IMR-90 (cell line): ENCODE measurements at regions not wholly inside any gene's neighbourhood (a gene's known extent, or its start where the extent isn't known, plus 50 kb on each side); places are given as distances from the start of the nearest gene placed in this dataset.

Experiments used
- ATAC-seq: fragments of 200-7000 bp; cut with Tn5 transposase; 2 replicates; pipeline ENCODE4 v1.9.1; 2020; ENCODE audit warnings: low read depth, mild to moderate bottlenecking, moderate library complexity
- BruUV-seq: library from RNA; stranded (reverse); fragments of 400-500 nt; replicated peaks from 2 replicates; lab custom pipeline; 2021; lab: Mats Ljungman, UMichigan
- CTCF ChIA-PET: fragments of 300-600 bp; formaldehyde crosslinking; extraction: SDS; loops from one replicate; lab custom pipeline; 2021; ENCODE audit warnings: antibody characterized with exemption; lab: Yijun Ruan, JAX
- POLR2A ChIA-PET: fragments of 300-600 bp; sonication (Branson Sonifier 250); formaldehyde crosslinking; loops from one replicate; lab custom pipeline; 2022; ENCODE audit warnings: antibody characterized with exemption; ENCODE audit not compliant: unreplicated experiment; lab: Charles Lee
- DNase-seq: peaks from one replicate; pipeline ENCODE4 v3.0.0; 2013
- H2AFZ ChIP-seq: replicated peaks from 2 replicates; pipeline ENCODE3; 2013; ENCODE audit warnings: low read length, mild to moderate bottlenecking; ENCODE audit not compliant: poor library complexity
- H2AK5ac ChIP-seq: 2 replicates; pipeline ENCODE4 v1.6.1; 2013; ENCODE audit warnings: low read depth, low read length, inconsistent platforms
- H2AK9ac ChIP-seq: replicated peaks from 2 replicates; pipeline ENCODE3; 2013; ENCODE audit warnings: mild to moderate bottlenecking, low read depth, low read length, moderate library complexity; ENCODE audit not compliant: poor library complexity
- H2BK120ac ChIP-seq: 2 replicates; pipeline ENCODE4 v1.6.1; 2013; ENCODE audit warnings: low read depth, low read length, inconsistent platforms
- H2BK15ac ChIP-seq: 3 replicates; pipeline ENCODE4 v1.6.1; 2013; ENCODE audit warnings: low read depth, low read length, inconsistent platforms
- H2BK20ac ChIP-seq: 2 replicates; pipeline ENCODE4 v1.6.1; 2013; ENCODE audit warnings: low read depth, mild to moderate bottlenecking, inconsistent platforms, low read length, moderate library complexity
- H2BK5ac ChIP-seq: 2 replicates; pipeline ENCODE4 v1.6.1; 2013; ENCODE audit warnings: mild to moderate bottlenecking, low read depth, low read length, inconsistent platforms; ENCODE audit not compliant: poor library complexity, severe bottlenecking
- H3K14ac ChIP-seq: replicated peaks from 2 replicates; pipeline ENCODE4 v1.6.1; 2013; ENCODE audit warnings: low read depth, low read length, inconsistent platforms
- H3K18ac ChIP-seq: 2 replicates; pipeline ENCODE4 v1.6.1; 2013; ENCODE audit warnings: low read depth, low read length, control low read depth
- H3K23ac ChIP-seq: 2 replicates; pipeline ENCODE4 v1.6.1; 2013; ENCODE audit warnings: low read depth, low read length, inconsistent platforms
- H3K27ac ChIP-seq: 2 replicates; pipeline ENCODE4 v1.5.1; 2013; ENCODE audit warnings: mild to moderate bottlenecking, control low read depth, low read length; ENCODE audit not compliant: insufficient read depth
- H3K27me3 ChIP-seq: 2 replicates; pipeline ENCODE4 v1.6.1; 2013; ENCODE audit warnings: low read length; ENCODE audit not compliant: control insufficient read depth, insufficient read depth
- H3K36me3 ChIP-seq: 2 replicates; pipeline ENCODE4 v1.6.1; 2013; ENCODE audit warnings: low read length, mixed read lengths; ENCODE audit not compliant: control insufficient read depth, insufficient read depth
- H3K4ac ChIP-seq: 2 replicates; pipeline ENCODE4 v1.6.1; 2013; ENCODE audit warnings: low read depth, low read length, inconsistent platforms
- H3K4me1 ChIP-seq: 2 replicates; pipeline ENCODE4 v1.6.1; 2013; ENCODE audit warnings: low read length, mixed read lengths; ENCODE audit not compliant: control insufficient read depth, insufficient read depth
- H3K4me2 ChIP-seq: 2 replicates; pipeline ENCODE4 v1.6.1; 2013; ENCODE audit warnings: low read depth, mild to moderate bottlenecking, control low read depth, low read length, moderate library complexity
- H3K4me3 ChIP-seq: 2 replicates; pipeline ENCODE4 v1.5.1; 2013; ENCODE audit warnings: low read depth, mild to moderate bottlenecking, control low read depth, low read length, moderate library complexity; ENCODE audit not compliant: insufficient read depth
- H3K56ac ChIP-seq: 2 replicates; pipeline ENCODE4 v1.6.1; 2013; ENCODE audit warnings: low read length, inconsistent platforms; ENCODE audit not compliant: insufficient read depth; ENCODE audit errors: extremely low read depth
- H3K79me1 ChIP-seq, 2 experiments: 2 replicates each; pipeline ENCODE4 v1.6.1; 2013; ENCODE audit warnings: low read length in 2 of 2, inconsistent platforms in 1 of 2, low read depth in 1 of 2
- H3K9ac ChIP-seq: 2 replicates; pipeline ENCODE4 v1.6.1; 2013; ENCODE audit warnings: low read depth, low read length, control low read depth
- H3K9me1 ChIP-seq: 2 replicates; pipeline ENCODE4 v1.6.1; 2013; ENCODE audit warnings: low read length, inconsistent platforms; ENCODE audit not compliant: insufficient read depth
- H3K9me3 ChIP-seq: 2 replicates; pipeline ENCODE4 v1.6.1; 2013; ENCODE audit warnings: low read length; ENCODE audit not compliant: control insufficient read depth, insufficient read depth
- H4K20me1 ChIP-seq: 2 replicates; pipeline ENCODE4 v1.6.1; 2013; ENCODE audit warnings: low read length, inconsistent platforms; ENCODE audit not compliant: insufficient read depth
- H4K5ac ChIP-seq: 2 replicates; pipeline ENCODE4 v1.6.1; 2013; ENCODE audit warnings: mild to moderate bottlenecking, low read depth, low read length, control low read depth
- H4K8ac ChIP-seq, 2 experiments: 2 replicates each; pipeline ENCODE4 v1.6.1; 2013; ENCODE audit warnings: low read depth in 2 of 2, low read length in 2 of 2, control low read depth in 1 of 2, inconsistent platforms in 1 of 2
- H4K91ac ChIP-seq: 2 replicates; pipeline ENCODE4 v1.6.1; 2013; ENCODE audit warnings: low read depth, low read length, inconsistent platforms; ENCODE audit not compliant: insufficient read depth
- BHLHE40 ChIP-seq: fragments of 150-350 bp; IDR thresholded peaks from 2 replicates; pipeline ENCODE4 v1.6.1; 2016; ENCODE audit warnings: mild to moderate bottlenecking, low read depth, low read length
- CEBPB ChIP-seq: IDR thresholded peaks from 2 replicates; pipeline ENCODE4 v1.6.1; 2012; ENCODE audit warnings: low read depth, low read length, improper control_type of control experiment
- CHD1 ChIP-seq: IDR thresholded peaks from 2 replicates; pipeline ENCODE4 v1.6.1; 2012; ENCODE audit warnings: low read depth, low read length, improper control_type of control experiment
- FOS ChIP-seq: fragments of 150-350 bp; IDR thresholded peaks from 2 replicates; pipeline ENCODE4 v1.6.1; 2016; ENCODE audit warnings: low read depth, low read length
- MAFK ChIP-seq: IDR thresholded peaks from 2 replicates; pipeline ENCODE4 v1.6.1; 2012; ENCODE audit warnings: low read depth, low read length, improper control_type of control experiment
- MAZ ChIP-seq: IDR thresholded peaks from 2 replicates; pipeline ENCODE4 v1.6.1; 2012; ENCODE audit warnings: low read depth, mild to moderate bottlenecking, low read length, improper control_type of control experiment, moderate library complexity, borderline replicate concordance
- MXI1 ChIP-seq: IDR thresholded peaks from 2 replicates; pipeline ENCODE4 v1.6.1; 2012; ENCODE audit warnings: low read depth, mild to moderate bottlenecking, low read length, moderate library complexity, borderline replicate concordance
- NFE2L2 ChIP-seq: fragments of 150-350 bp; IDR thresholded peaks from 2 replicates; pipeline ENCODE4 v1.6.1; 2016; ENCODE audit warnings: low read depth, mild to moderate bottlenecking, low read length
- POLR2A ChIP-seq: IDR thresholded peaks from 2 replicates; pipeline ENCODE4 v1.6.1; 2012; ENCODE audit warnings: mild to moderate bottlenecking, low read depth, low read length
- RAD21 ChIP-seq: IDR thresholded peaks from 2 replicates; pipeline ENCODE4 v1.6.1; 2012; ENCODE audit warnings: low read length, improper control_type of control experiment
- RCOR1 ChIP-seq: IDR thresholded peaks from 2 replicates; pipeline ENCODE4 v1.6.1; 2012; ENCODE audit warnings: mild to moderate bottlenecking, low read length, improper control_type of control experiment; ENCODE audit not compliant: insufficient replicate concordance
- RFX5 ChIP-seq: IDR thresholded peaks from 2 replicates; pipeline ENCODE4 v1.8.0; 2012; ENCODE audit warnings: low read depth, mild to moderate bottlenecking, low read length, moderate library complexity
- WGBS, 2 experiments: methylation state at CpG; one replicate each; pipeline versions ENCODE4 v1.1.5 to v1.1.7; 2013; ENCODE audit warnings: missing lambda C conversion rate in 2 of 2; ENCODE audit not compliant: insufficient read length in 1 of 2; ENCODE audit errors: extremely low coverage in 2 of 2; 5-methylcytosine and 5-hydroxymethylcytosine counted together
- dilution Hi-C: fragments of 300-500 bp; cut with HindIII; formaldehyde crosslinking; loops from one replicate; pipeline ENCODE4 v1.14.3; 2018; ENCODE audit warnings: low sequenced_read_pairs; ENCODE audit not compliant: unreplicated experiment
- in situ Hi-C: fragments of 300-500 bp; cut with MboI; formaldehyde crosslinking; loops from 3 replicates; pipeline ENCODE4 v1.14.3; 2019; ENCODE audit warnings: low sequenced_read_pairs, inconsistent platforms, mixed read lengths
- intact Hi-C: fragments of 100-400 bp; cut with micrococcal nuclease; formaldehyde crosslinking; loops from 2 replicates; pipeline ENCODE4 v1.10.0; 2022
- TF ChIP-seq, protein P1 (sequence below): fragments of 150-350 bp; IDR thresholded peaks from 2 replicates; pipeline ENCODE4 v1.6.1; 2017; ENCODE audit warnings: mild to moderate bottlenecking, antibody characterized with exemption, low read length, low read depth
- TF ChIP-seq, protein P2 (sequence below): conservative IDR thresholded peaks from 2 replicates; pipeline ENCODE4 v1.5.1; 2012; ENCODE audit warnings: mild to moderate bottlenecking, low read depth, low read length, improper control_type of control experiment
- TF ChIP-seq, protein P3 (sequence below): fragments of 150-350 bp; IDR thresholded peaks from 2 replicates; pipeline ENCODE4 v1.6.1; 2016; ENCODE audit warnings: low read depth, mild to moderate bottlenecking, low read length, moderate library complexity, borderline replicate concordance

DNA sequence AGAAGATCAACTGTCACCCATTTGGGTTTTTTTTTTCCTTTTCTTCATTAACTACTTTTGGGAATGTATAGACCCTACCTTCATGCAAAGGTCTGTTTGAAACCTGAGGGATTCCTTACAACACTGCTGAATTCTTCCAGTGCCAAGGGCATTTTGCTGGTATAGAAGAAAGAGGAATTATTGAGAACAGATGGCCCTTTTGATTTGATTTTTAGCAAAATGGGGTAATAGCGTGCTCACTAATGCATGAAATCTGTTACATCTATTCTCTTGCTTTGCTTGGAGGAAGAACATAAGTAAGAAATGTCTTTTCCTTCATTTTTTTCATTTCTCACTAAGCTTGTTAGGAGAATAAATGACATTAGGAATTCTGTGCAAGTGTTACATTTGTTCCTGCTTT is 501.9 kb downstream of the TMEM135 start:
- Histone ChIP-seq H4K91ac (no peak overlapping the region), H2AK9ac (no peak overlapping the region), H3K27me3 (no peaks in the 10 kb centered on the region), H3K9me1 (no peaks in the 10 kb centered on the region), H3K56ac (no peak overlapping the region), H3K23ac (no peak overlapping the region), H2AK5ac (no peak overlapping the region), H2BK5ac (no peak overlapping the region), H3K18ac (no peak overlapping the region), H2BK20ac (no peak overlapping the region), H3K9me3 (peaks cover 2% of the 10 kb centered on the region; the same call in 1 of the 2 replicates), H4K5ac (no peak overlapping the region), H3K14ac (no peak overlapping the region), H3K36me3 (no peaks in the 10 kb centered on the region), H3K4me2 (no peak overlapping the region), H4K20me1 (no peaks in the 10 kb centered on the region), H3K4ac (no peak overlapping the region), H3K27ac (no peak overlapping the region), H3K79me1 (no peaks in the 10 kb centered on the region), H2BK15ac (no peak overlapping the region), H3K9ac (no peak overlapping the region), H3K4me1 (no peaks in the 10 kb centered on the region), H2BK120ac (no peak overlapping the region), H3K4me3 (no peak overlapping the region), H2AFZ (no peak overlapping the region), H4K8ac (no peak overlapping the region)
- TF ChIP-seq POLR2A = no peak
- TF ChIP-seq RAD21 = no peak
- TF ChIP-seq, protein P1, sequence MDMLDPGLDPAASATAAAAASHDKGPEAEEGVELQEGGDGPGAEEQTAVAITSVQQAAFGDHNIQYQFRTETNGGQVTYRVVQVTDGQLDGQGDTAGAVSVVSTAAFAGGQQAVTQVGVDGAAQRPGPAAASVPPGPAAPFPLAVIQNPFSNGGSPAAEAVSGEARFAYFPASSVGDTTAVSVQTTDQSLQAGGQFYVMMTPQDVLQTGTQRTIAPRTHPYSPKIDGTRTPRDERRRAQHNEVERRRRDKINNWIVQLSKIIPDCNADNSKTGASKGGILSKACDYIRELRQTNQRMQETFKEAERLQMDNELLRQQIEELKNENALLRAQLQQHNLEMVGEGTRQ = no peak
- no peak for TF ChIP-seq CHD1
- TF ChIP-seq, protein P2, sequence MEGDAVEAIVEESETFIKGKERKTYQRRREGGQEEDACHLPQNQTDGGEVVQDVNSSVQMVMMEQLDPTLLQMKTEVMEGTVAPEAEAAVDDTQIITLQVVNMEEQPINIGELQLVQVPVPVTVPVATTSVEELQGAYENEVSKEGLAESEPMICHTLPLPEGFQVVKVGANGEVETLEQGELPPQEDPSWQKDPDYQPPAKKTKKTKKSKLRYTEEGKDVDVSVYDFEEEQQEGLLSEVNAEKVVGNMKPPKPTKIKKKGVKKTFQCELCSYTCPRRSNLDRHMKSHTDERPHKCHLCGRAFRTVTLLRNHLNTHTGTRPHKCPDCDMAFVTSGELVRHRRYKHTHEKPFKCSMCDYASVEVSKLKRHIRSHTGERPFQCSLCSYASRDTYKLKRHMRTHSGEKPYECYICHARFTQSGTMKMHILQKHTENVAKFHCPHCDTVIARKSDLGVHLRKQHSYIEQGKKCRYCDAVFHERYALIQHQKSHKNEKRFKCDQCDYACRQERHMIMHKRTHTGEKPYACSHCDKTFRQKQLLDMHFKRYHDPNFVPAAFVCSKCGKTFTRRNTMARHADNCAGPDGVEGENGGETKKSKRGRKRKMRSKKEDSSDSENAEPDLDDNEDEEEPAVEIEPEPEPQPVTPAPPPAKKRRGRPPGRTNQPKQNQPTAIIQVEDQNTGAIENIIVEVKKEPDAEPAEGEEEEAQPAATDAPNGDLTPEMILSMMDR = no peak
- TF ChIP-seq MAFK = no peak
- no peak for TF ChIP-seq RFX5
- no peak for TF ChIP-seq CEBPB
- no peak for TF ChIP-seq NFE2L2
- TF ChIP-seq, protein P3, sequence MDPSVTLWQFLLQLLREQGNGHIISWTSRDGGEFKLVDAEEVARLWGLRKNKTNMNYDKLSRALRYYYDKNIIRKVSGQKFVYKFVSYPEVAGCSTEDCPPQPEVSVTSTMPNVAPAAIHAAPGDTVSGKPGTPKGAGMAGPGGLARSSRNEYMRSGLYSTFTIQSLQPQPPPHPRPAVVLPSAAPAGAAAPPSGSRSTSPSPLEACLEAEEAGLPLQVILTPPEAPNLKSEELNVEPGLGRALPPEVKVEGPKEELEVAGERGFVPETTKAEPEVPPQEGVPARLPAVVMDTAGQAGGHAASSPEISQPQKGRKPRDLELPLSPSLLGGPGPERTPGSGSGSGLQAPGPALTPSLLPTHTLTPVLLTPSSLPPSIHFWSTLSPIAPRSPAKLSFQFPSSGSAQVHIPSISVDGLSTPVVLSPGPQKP = no peak
- TF ChIP-seq MAZ = no peak
- no peak for TF ChIP-seq MXI1
- TF ChIP-seq FOS = no peak
- TF ChIP-seq RCOR1 = no peak
- no peak for TF ChIP-seq BHLHE40
- intact Hi-C loops (no loop called here), dilution Hi-C loops (no loop called here), in situ Hi-C loops (no loop called here)
- ATAC-seq (no peak), DNase-seq (no peak)
- WGBS, 2 experiments = no CpG with 5 or more reads among the region's 1 CpG
- CTCF ChIA-PET = no interaction called here
- no TSS peak for BruUV-seq
- POLR2A ChIA-PET = no interaction called here
